ENCODE measurements at regions not wholly inside any gene's neighbourhood (a gene's known extent, or its start where the extent isn't known, plus 50 kb on each side); places are given as distances from the start of the nearest gene placed in this dataset.

GRCh38 chr4:64807821-64808220 is 398.6 kb upstream of the TECRL start:
- TF ChIP-seq EZH2 (IDR thresholded peaks at IDR 0.05; ENCODE audit: borderline replicate concordance, insufficient read depth, low read depth, low read length, poor library complexity, severe bottlenecking) (no peak), CTCF (IDR thresholded peaks at IDR 0.05) (no peak)

All from B cell (primary cell).